ENCODE measurements at regions not wholly inside any gene's neighbourhood (a gene's known extent, or its start where the extent isn't known, plus 50 kb on each side); places are given as distances from the start of the nearest gene placed in this dataset.

GRCh38 chr3:197417441-197417840, 119.0 kb upstream of the DLG1 start:
- TF ChIP-seq POLR2A (IDR thresholded peaks at IDR 0.05; ENCODE audit: low read depth, low read length) (no peak), TCF7 (IDR thresholded peaks at IDR 0.05; ENCODE audit: borderline replicate concordance) (no peak), BHLHE40 (IDR thresholded peaks at IDR 0.05; ENCODE audit: borderline replicate concordance in 1 of 2, low read depth in 2 of 2, low read length in 1 of 2) (no peak), SMC3 (IDR thresholded peaks at IDR 0.05; ENCODE audit: borderline replicate concordance, low read length) (no peak)
- TF ChIP-seq, protein P1, sequence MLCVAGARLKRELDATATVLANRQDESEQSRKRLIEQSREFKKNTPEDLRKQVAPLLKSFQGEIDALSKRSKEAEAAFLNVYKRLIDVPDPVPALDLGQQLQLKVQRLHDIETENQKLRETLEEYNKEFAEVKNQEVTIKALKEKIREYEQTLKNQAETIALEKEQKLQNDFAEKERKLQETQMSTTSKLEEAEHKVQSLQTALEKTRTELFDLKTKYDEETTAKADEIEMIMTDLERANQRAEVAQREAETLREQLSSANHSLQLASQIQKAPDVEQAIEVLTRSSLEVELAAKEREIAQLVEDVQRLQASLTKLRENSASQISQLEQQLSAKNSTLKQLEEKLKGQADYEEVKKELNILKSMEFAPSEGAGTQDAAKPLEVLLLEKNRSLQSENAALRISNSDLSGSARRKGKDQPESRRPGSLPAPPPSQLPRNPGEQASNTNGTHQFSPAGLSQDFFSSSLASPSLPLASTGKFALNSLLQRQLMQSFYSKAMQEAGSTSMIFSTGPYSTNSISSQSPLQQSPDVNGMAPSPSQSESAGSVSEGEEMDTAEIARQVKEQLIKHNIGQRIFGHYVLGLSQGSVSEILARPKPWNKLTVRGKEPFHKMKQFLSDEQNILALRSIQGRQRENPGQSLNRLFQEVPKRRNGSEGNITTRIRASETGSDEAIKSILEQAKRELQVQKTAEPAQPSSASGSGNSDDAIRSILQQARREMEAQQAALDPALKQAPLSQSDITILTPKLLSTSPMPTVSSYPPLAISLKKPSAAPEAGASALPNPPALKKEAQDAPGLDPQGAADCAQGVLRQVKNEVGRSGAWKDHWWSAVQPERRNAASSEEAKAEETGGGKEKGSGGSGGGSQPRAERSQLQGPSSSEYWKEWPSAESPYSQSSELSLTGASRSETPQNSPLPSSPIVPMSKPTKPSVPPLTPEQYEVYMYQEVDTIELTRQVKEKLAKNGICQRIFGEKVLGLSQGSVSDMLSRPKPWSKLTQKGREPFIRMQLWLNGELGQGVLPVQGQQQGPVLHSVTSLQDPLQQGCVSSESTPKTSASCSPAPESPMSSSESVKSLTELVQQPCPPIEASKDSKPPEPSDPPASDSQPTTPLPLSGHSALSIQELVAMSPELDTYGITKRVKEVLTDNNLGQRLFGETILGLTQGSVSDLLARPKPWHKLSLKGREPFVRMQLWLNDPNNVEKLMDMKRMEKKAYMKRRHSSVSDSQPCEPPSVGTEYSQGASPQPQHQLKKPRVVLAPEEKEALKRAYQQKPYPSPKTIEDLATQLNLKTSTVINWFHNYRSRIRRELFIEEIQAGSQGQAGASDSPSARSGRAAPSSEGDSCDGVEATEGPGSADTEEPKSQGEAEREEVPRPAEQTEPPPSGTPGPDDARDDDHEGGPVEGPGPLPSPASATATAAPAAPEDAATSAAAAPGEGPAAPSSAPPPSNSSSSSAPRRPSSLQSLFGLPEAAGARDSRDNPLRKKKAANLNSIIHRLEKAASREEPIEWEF (IDR thresholded peaks at IDR 0.05; ENCODE audit: insufficient replicate concordance, low read depth, low read length) = no peak
- TF ChIP-seq, protein P2, sequence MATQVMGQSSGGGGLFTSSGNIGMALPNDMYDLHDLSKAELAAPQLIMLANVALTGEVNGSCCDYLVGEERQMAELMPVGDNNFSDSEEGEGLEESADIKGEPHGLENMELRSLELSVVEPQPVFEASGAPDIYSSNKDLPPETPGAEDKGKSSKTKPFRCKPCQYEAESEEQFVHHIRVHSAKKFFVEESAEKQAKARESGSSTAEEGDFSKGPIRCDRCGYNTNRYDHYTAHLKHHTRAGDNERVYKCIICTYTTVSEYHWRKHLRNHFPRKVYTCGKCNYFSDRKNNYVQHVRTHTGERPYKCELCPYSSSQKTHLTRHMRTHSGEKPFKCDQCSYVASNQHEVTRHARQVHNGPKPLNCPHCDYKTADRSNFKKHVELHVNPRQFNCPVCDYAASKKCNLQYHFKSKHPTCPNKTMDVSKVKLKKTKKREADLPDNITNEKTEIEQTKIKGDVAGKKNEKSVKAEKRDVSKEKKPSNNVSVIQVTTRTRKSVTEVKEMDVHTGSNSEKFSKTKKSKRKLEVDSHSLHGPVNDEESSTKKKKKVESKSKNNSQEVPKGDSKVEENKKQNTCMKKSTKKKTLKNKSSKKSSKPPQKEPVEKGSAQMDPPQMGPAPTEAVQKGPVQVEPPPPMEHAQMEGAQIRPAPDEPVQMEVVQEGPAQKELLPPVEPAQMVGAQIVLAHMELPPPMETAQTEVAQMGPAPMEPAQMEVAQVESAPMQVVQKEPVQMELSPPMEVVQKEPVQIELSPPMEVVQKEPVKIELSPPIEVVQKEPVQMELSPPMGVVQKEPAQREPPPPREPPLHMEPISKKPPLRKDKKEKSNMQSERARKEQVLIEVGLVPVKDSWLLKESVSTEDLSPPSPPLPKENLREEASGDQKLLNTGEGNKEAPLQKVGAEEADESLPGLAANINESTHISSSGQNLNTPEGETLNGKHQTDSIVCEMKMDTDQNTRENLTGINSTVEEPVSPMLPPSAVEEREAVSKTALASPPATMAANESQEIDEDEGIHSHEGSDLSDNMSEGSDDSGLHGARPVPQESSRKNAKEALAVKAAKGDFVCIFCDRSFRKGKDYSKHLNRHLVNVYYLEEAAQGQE (IDR thresholded peaks at IDR 0.05; ENCODE audit: low read depth, low read length) = no peak

Measured in GM12878 (cell line).